HepG2 (cell line): ENCODE measurements at regions not wholly inside any gene's neighbourhood (a gene's known extent, or its start where the extent isn't known, plus 50 kb on each side); places are given as distances from the start of the nearest gene placed in this dataset.

Experiments
- ATAC-seq: fragments of 200-7000 bp; cut with Tn5 transposase; 3 replicates; pipeline ENCODE4 v1.9.1; 2020; ENCODE audit warnings: mild to moderate bottlenecking, moderate library complexity
- BruUV-seq: library from RNA; stranded (reverse); fragments of 400-500 nt; replicated peaks from 2 replicates; lab custom pipeline; 2021; lab: Mats Ljungman, UMichigan
- CTCF ChIA-PET: fragments of 300-600 bp; formaldehyde crosslinking; extraction: SDS; loops from one replicate; lab custom pipeline; 2021; ENCODE audit warnings: low total read pairs, inconsistent platforms, low intra/inter-chr PET ratio; lab: Yijun Ruan, JAX
- POLR2A ChIA-PET: fragments of 350-600 bp; sonication (Branson Sonifier 250); formaldehyde crosslinking; loops from one replicate; lab custom pipeline; 2020; ENCODE audit warnings: antibody characterized with exemption, inconsistent platforms; lab: Yijun Ruan, JAX
- DNase-seq: peaks from one replicate; pipeline ENCODE4 v3.0.0-alpha.2; 2015; ENCODE audit warnings: low spot score
- FAIRE-seq: peaks from 3 replicates; lab custom pipeline; 2011; peaks lifted over from hg19 to GRCh38; lab: Jason Lieb, UNC
- H2AFZ ChIP-seq: one replicate; pipeline ENCODE4 v1.6.1; 2011; ENCODE audit warnings: low read length, inconsistent platforms
- H3K27ac ChIP-seq: fragments of 300-600 bp; 3 replicates; pipeline ENCODE4 v1.8.0; 2011; ENCODE audit warnings: mixed run types, mild to moderate bottlenecking, mixed read lengths, low read length, inconsistent platforms; ENCODE audit not compliant: insufficient read depth; ENCODE audit errors: extremely low read length
- H3K27me3 ChIP-seq, 2 experiments: fragments of 200-600 bp in 1 of 2; 2 replicates in 1 of 2; 3 replicates in 1 of 2; pipeline versions ENCODE4 v1.6.0 to v1.8.0; 2011; ENCODE audit warnings: low read length in 2 of 2, mild to moderate bottlenecking in 2 of 2, moderate library complexity in 2 of 2, inconsistent platforms in 1 of 2; ENCODE audit not compliant: insufficient read depth in 2 of 2, control insufficient read depth in 1 of 2
- H3K36me3 ChIP-seq, 2 experiments: fragments of 200-600 bp in 1 of 2; replicated peaks in 1 of 2; 2 replicates in 1 of 2; 3 replicates in 1 of 2; pipeline versions ENCODE4 v1.5.1 to v1.8.0; 2011; ENCODE audit warnings: low read length in 2 of 2, inconsistent platforms in 1 of 2; ENCODE audit not compliant: insufficient read depth in 2 of 2, control insufficient read depth in 1 of 2
- H3K4me1 ChIP-seq: 2 replicates; pipeline ENCODE4 v1.5.1; 2012; ENCODE audit warnings: low read length, inconsistent platforms; ENCODE audit not compliant: insufficient read depth
- H3K4me2 ChIP-seq: 2 replicates; pipeline ENCODE4 v1.6.0; 2011; ENCODE audit warnings: low read depth, low read length, inconsistent platforms
- H3K4me3 ChIP-seq, 3 experiments: fragments of 200-600 bp in 1 of 3; sonication (generic), shearing (Covaris generic) in 1 of 3; replicated peaks in 1 of 3; 2 replicates each; pipeline ENCODE4 v1.5.1; 2011 to 2016; ENCODE audit warnings: low read length in 3 of 3, inconsistent platforms in 2 of 3, low read depth in 2 of 3, mild to moderate bottlenecking in 2 of 3, control low read depth in 1 of 3, mixed read lengths in 1 of 3; ENCODE audit not compliant: insufficient read depth in 1 of 3
- H3K79me2 ChIP-seq: one replicate; pipeline ENCODE4 v1.6.1; 2011; ENCODE audit warnings: low read length, inconsistent platforms; ENCODE audit not compliant: insufficient read depth
- H3K9ac ChIP-seq: 2 replicates; pipeline ENCODE4 v1.6.0; 2011; ENCODE audit warnings: mild to moderate bottlenecking, low read depth, low read length, inconsistent platforms; ENCODE audit not compliant: insufficient read depth
- H3K9me3 ChIP-seq: 2 replicates; pipeline ENCODE4 v1.5.1; 2012; ENCODE audit warnings: mild to moderate bottlenecking, low read length
- H4K20me1 ChIP-seq: 2 replicates; pipeline ENCODE4 v1.6.0; 2011; ENCODE audit warnings: inconsistent platforms, mild to moderate bottlenecking, low read length, moderate library complexity; ENCODE audit not compliant: insufficient read depth
- CENPX ChIP-seq: sonication (generic); formaldehyde crosslinking; IDR thresholded peaks from 2 replicates; pipeline ENCODE4 v1.9.0; 2021; ENCODE audit warnings: mild to moderate bottlenecking, missing genetic modification reagents, moderate library complexity
- E2F2 ChIP-seq: sonication (generic); formaldehyde crosslinking; IDR thresholded peaks from 2 replicates; pipeline ENCODE4 v1.4.0; 2020; ENCODE audit warnings: missing genetic modification reagents, borderline replicate concordance
- HINFP ChIP-seq: sonication (generic); formaldehyde crosslinking; IDR thresholded peaks from 2 replicates; pipeline ENCODE4 v1.4.0; 2020; ENCODE audit warnings: low read depth, mild to moderate bottlenecking, missing genetic modification reagents
- SOX5 ChIP-seq: IDR thresholded peaks from 2 replicates; pipeline ENCODE4 v1.6.1; 2016; ENCODE audit warnings: borderline replicate concordance
- SUZ12 ChIP-seq: fragments of 150-350 bp; IDR thresholded peaks from 2 replicates; pipeline ENCODE4 v1.6.1; 2014; ENCODE audit warnings: low read depth, low read length
- WGBS: methylation state at CpG from one replicate; pipeline ENCODE4 v1.1.6; 2017; ENCODE audit warnings: low lambda C conversion rate; 5-methylcytosine and 5-hydroxymethylcytosine counted together
- in situ Hi-C: cut with HindIII; loops from 2 replicates; pipeline ENCODE4 v1.10.0; 2017; ENCODE audit warnings: low pct_unique_long_range_greater_than_20kb; ENCODE audit not compliant: extremely low pct_ligation_motif_present
- intact Hi-C: fragments of 100-400 bp; cut with micrococcal nuclease; formaldehyde crosslinking; loops from one replicate; pipeline ENCODE4 v1.10.0; 2022; ENCODE audit not compliant: unreplicated experiment
- TF ChIP-seq, protein P1 (sequence below): sonication (generic); formaldehyde crosslinking; IDR thresholded peaks from 2 replicates; pipeline ENCODE4 v1.4.0; 2020; ENCODE audit warnings: missing genetic modification reagents

GRCh38 chr22:19590696-19591095 is 66.5 kb upstream of the CLDN5 start:
- TF ChIP-seq, protein P1, sequence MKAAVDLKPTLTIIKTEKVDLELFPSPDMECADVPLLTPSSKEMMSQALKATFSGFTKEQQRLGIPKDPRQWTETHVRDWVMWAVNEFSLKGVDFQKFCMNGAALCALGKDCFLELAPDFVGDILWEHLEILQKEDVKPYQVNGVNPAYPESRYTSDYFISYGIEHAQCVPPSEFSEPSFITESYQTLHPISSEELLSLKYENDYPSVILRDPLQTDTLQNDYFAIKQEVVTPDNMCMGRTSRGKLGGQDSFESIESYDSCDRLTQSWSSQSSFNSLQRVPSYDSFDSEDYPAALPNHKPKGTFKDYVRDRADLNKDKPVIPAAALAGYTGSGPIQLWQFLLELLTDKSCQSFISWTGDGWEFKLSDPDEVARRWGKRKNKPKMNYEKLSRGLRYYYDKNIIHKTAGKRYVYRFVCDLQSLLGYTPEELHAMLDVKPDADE (CRISPR knock-in tag) = no peak
- no peak for TF ChIP-seq E2F2 (CRISPR knock-in tag)
- TF ChIP-seq HINFP (CRISPR knock-in tag) = no peak
- TF ChIP-seq SOX5 (CRISPR knock-in tag) = no peak
- no peak for TF ChIP-seq SUZ12
- no peak for TF ChIP-seq CENPX (CRISPR knock-in tag)
- Histone ChIP-seq H3K4me2 (no peak overlapping the region), H3K27ac (no peak overlapping the region), H3K4me3 (no peak overlapping the region), H3K79me2 (no peaks in the 10 kb centered on the region), H3K9ac (no peak overlapping the region), H3K27me3 (peaks cover 0 to 25% of the 10 kb centered on the region in 2 experiments; a peak in 2 of 5 replicates), H2AFZ (no peak overlapping the region), H3K9me3 (no peaks in the 10 kb centered on the region), H4K20me1 (no peaks in the 10 kb centered on the region), H3K4me1 (no peaks in the 10 kb centered on the region), H3K36me3 (no peaks in the 10 kb centered on the region)
- no peak for ATAC-seq
- no peak for FAIRE-seq
- intact Hi-C loops (no loop called here), in situ Hi-C loops (no loop called here)
- ChIA-PET POLR2A (no interaction called here), CTCF (no interaction called here)
- DNase-seq = no peak
- WGBS = 0% methylated on average over 1 of the region's 5 CpGs
- no TSS peak for BruUV-seq
